ENCODE measurements at regions not wholly inside any gene's neighbourhood (a gene's known extent, or its start where the extent isn't known, plus 50 kb on each side); places are given as distances from the start of the nearest gene placed in this dataset.

- DNase-seq (no peak), ATAC-seq (no peak)
- Histone ChIP-seq H3K4me1 (no peaks in the 10 kb centered on the region), H3K9me3 (no peaks in the 10 kb centered on the region), H3K27me3 (ENCODE audit: insufficient read depth in 3 of 3, low read length in 2 of 3) (no peaks in the 10 kb centered on the region), H3K36me3 (ENCODE audit: insufficient read depth in 1 of 2, low read depth in 1 of 2) (no peaks in the 10 kb centered on the region), H3K4me3 (no peak overlapping the region), H3K27ac (no peak overlapping the region)
- TF ChIP-seq CTCF (IDR thresholded peaks at IDR 0.05), result no peak
- 61 to 72% (median 65%) methylated on average over 7 of the region's 7 CpGs for WGBS, 3 donors
- intact Hi-C loops (cut with DNase I), result no loop called here
These were observed 52.9 kb upstream of the CITED4 start for GRCh38 chr1:40914927-40915569.

- H3K9me3 ChIP-seq, result no peaks in the 10 kb centered on the region
- H3K27me3 ChIP-seq (ENCODE audit: insufficient read depth in 3 of 3, low read length in 2 of 3), result no peaks in the 10 kb centered on the region
- ATAC-seq (no peak), DNase-seq (no peak)
- no peak overlapping the region for H3K27ac ChIP-seq
- no peaks in the 10 kb centered on the region for H3K4me1 ChIP-seq
- H3K4me3 ChIP-seq, result no peak overlapping the region
- H3K36me3 ChIP-seq (ENCODE audit: insufficient read depth in 1 of 2, low read depth in 1 of 2), result no peaks in the 10 kb centered on the region
- no peak for TF ChIP-seq CTCF (IDR thresholded peaks at IDR 0.05)
- WGBS, 3 donors, result 54 to 62% (median 59%) methylated on average over 10 of the region's 10 CpGs
- intact Hi-C loops (cut with DNase I), result no loop called here
These were observed 53.4 kb upstream of the CITED4 start for GRCh38 chr1:40915581-40915980.

- DNase-seq, result no peak
- no peaks in the 10 kb centered on the region for H3K9me3 ChIP-seq
- no peak for ATAC-seq
- no peak overlapping the region for H3K4me3 ChIP-seq
- no peaks in the 10 kb centered on the region for H3K4me1 ChIP-seq
- no peaks in the 10 kb centered on the region for H3K27me3 ChIP-seq (ENCODE audit: insufficient read depth in 3 of 3, low read length in 2 of 3)
- H3K36me3 ChIP-seq (ENCODE audit: insufficient read depth in 1 of 2, low read depth in 1 of 2), result no peaks in the 10 kb centered on the region
- WGBS, 3 donors, result 77 to 80% (median 80%) methylated on average over 6 of the region's 6 CpGs
- H3K27ac ChIP-seq, result no peak overlapping the region
- intact Hi-C loops (cut with DNase I), result no loop called here
- no peak for TF ChIP-seq CTCF (IDR thresholded peaks at IDR 0.05)
These were observed 56.0 kb upstream of the CITED4 start for GRCh38 chr1:40917995-40918711.

- intact Hi-C loops (cut with DNase I), result no loop called here
- no peaks in the 10 kb centered on the region for H3K36me3 ChIP-seq (ENCODE audit: insufficient read depth in 1 of 2, low read depth in 1 of 2)
- no peaks in the 10 kb centered on the region for H3K27me3 ChIP-seq (ENCODE audit: insufficient read depth in 3 of 3, low read length in 2 of 3)
- 56 to 70% (median 58%) methylated on average over 12 of the region's 12 CpGs for WGBS, 3 donors
- H3K4me1 ChIP-seq, result no peaks in the 10 kb centered on the region
- H3K4me3 ChIP-seq, result no peak overlapping the region
- H3K27ac ChIP-seq, result no peak overlapping the region
- DNase-seq, result no peak
- TF ChIP-seq CTCF (IDR thresholded peaks at IDR 0.05), result no peak
- no peaks in the 10 kb centered on the region for H3K9me3 ChIP-seq
- ATAC-seq, result no peak
These were observed 57.4 kb upstream of the CITED4 start for GRCh38 chr1:40919475-40920011.
